Nephron progenitor cell (in vitro differentiated cells): ENCODE measurements at regions not wholly inside any gene's neighbourhood (a gene's known extent, or its start where the extent isn't known, plus 50 kb on each side); places are given as distances from the start of the nearest gene placed in this dataset.

Experiments used
- DNase-seq: peaks from one replicate; pipeline ENCODE4 v3.0.0; 2021
- H3K27ac Mint-ChIP-seq: 2 replicates; pipeline ENCODE4 v1.8.0; 2021; ENCODE audit warnings: mild to moderate bottlenecking, moderate library complexity, mixed read lengths
- H3K27me3 Mint-ChIP-seq: 2 replicates; pipeline ENCODE4 v1.8.0; 2021; ENCODE audit warnings: mild to moderate bottlenecking, low read depth, mixed read lengths; ENCODE audit not compliant: poor library complexity
- H3K36me3 Mint-ChIP-seq: 2 replicates; pipeline ENCODE4 v1.8.0; 2021; ENCODE audit warnings: low read depth, mixed read lengths
- H3K4me1 Mint-ChIP-seq: 2 replicates; pipeline ENCODE4 v1.8.0; 2021; ENCODE audit warnings: mixed read lengths
- H3K4me3 Mint-ChIP-seq: 2 replicates; pipeline ENCODE4 v1.8.0; 2021; ENCODE audit warnings: mild to moderate bottlenecking, moderate library complexity, mixed read lengths
- H3K9me3 Mint-ChIP-seq: 2 replicates; pipeline ENCODE4 v1.8.0; 2021; ENCODE audit warnings: mild to moderate bottlenecking, moderate library complexity, mixed read lengths
- TF ChIP-seq, protein P1 (sequence below): fragments of 200-600 bp; sonication (generic); IDR thresholded peaks from 2 replicates; pipeline ENCODE4 v1.5.0; 2021; ENCODE audit warnings: antibody characterized with exemption

GRCh38 chr15:29910068-29910467, 87.8 kb upstream of the TJP1 start:
- DNase-seq = no peak
- H3K4me3 Mint-ChIP-seq = no peak overlapping the region
- H3K27ac Mint-ChIP-seq = no peak overlapping the region
- H3K27me3 Mint-ChIP-seq = no peaks in the 10 kb centered on the region
- H3K9me3 Mint-ChIP-seq = peaks cover 25% of the 10 kb centered on the region
- TF ChIP-seq, protein P1, sequence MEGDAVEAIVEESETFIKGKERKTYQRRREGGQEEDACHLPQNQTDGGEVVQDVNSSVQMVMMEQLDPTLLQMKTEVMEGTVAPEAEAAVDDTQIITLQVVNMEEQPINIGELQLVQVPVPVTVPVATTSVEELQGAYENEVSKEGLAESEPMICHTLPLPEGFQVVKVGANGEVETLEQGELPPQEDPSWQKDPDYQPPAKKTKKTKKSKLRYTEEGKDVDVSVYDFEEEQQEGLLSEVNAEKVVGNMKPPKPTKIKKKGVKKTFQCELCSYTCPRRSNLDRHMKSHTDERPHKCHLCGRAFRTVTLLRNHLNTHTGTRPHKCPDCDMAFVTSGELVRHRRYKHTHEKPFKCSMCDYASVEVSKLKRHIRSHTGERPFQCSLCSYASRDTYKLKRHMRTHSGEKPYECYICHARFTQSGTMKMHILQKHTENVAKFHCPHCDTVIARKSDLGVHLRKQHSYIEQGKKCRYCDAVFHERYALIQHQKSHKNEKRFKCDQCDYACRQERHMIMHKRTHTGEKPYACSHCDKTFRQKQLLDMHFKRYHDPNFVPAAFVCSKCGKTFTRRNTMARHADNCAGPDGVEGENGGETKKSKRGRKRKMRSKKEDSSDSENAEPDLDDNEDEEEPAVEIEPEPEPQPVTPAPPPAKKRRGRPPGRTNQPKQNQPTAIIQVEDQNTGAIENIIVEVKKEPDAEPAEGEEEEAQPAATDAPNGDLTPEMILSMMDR = no peak
- peaks cover 24% of the 10 kb centered on the region for H3K4me1 Mint-ChIP-seq
- H3K36me3 Mint-ChIP-seq = peaks cover 7% of the 10 kb centered on the region

- DNase-seq = no peak
- Mint-ChIP-seq H3K4me3 (no peak overlapping the region), H3K27me3 (peaks cover 7% of the 10 kb centered on the region), H3K4me1 (no peaks in the 10 kb centered on the region), H3K9me3 (peaks cover 5% of the 10 kb centered on the region), H3K36me3 (no peaks in the 10 kb centered on the region), H3K27ac (no peak overlapping the region)
- TF ChIP-seq, protein P1 = no peak
Observed at GRCh38 chr15:29904757-29905417, 82.6 kb upstream of the TJP1 start.

- Mint-ChIP-seq H3K4me3 (no peak overlapping the region), H3K36me3 (no peaks in the 10 kb centered on the region), H3K27ac (no peak overlapping the region), H3K4me1 (no peaks in the 10 kb centered on the region), H3K27me3 (peaks cover 7% of the 10 kb centered on the region), H3K9me3 (peaks cover 3% of the 10 kb centered on the region)
- no peak for DNase-seq
- TF ChIP-seq, protein P1 = no peak
Observed at GRCh38 chr15:29903785-29904464, 81.7 kb upstream of the TJP1 start.

GRCh38 chr15:29903028-29903427, 80.8 kb upstream of the TJP1 start:
- TF ChIP-seq, protein P1 = no peak
- Mint-ChIP-seq H3K27me3 (peaks cover 7% of the 10 kb centered on the region), H3K4me3 (no peak overlapping the region), H3K36me3 (peaks cover 4% of the 10 kb centered on the region), H3K4me1 (no peaks in the 10 kb centered on the region), H3K27ac (no peak overlapping the region), H3K9me3 (peaks cover 4% of the 10 kb centered on the region)
- no peak for DNase-seq

DNA sequence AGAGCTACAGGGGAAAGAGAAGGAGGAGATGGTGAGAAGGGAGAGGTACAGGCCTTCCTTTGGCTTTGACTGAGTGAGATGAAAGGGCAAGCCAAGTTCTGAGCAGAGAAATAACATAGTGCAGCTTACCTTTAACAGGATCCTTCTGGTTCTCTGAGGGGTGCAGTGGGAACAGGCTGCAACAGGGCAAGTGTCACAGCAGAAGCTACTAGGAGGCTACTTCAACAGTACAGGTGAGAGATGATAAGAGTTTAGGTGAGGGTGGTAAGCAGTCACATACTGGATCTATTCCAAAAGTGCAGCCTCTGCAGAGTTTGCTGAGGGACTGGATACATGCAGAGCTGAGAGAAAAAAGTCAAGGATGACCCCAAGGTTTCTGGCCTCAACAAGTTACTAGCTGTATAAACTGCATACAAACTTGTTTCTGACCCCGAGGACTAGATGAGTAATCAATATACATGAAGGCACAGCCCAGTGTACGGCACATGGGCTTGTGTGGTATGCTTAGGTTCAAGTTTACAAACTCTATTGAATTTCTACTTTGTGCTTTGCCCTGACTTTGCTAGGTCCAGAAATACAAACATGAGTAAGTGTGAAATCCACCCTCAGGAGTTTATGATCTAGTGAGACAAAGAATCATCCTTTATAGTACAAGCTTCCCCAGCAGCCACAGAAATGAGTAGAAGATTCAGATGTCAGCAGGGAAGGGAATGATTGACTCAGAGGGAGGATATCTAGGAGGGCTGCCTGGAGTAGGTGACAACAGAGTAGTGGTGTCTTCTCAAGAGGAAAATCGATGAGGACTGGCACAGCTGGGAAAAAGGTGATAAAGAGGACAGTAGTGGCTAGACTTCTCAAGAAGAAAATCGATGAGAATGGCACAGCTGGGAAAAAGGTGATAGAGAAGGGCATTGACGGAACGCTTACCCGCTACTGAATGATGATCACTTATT, 78.2 kb upstream of the TJP1 start:
- peaks cover 12% of the 10 kb centered on the region for H3K36me3 Mint-ChIP-seq
- no peak overlapping the region for H3K4me3 Mint-ChIP-seq
- H3K4me1 Mint-ChIP-seq = no peaks in the 10 kb centered on the region
- TF ChIP-seq, protein P1 = no peak
- DNase-seq = no peak
- no peak overlapping the region for H3K27ac Mint-ChIP-seq
- peaks cover 7% of the 10 kb centered on the region for H3K27me3 Mint-ChIP-seq
- peaks cover 24% of the 10 kb centered on the region for H3K9me3 Mint-ChIP-seq
